ENCODE measurements at regions not wholly inside any gene's neighbourhood (a gene's known extent, or its start where the extent isn't known, plus 50 kb on each side); places are given as distances from the start of the nearest gene placed in this dataset.

DNA sequence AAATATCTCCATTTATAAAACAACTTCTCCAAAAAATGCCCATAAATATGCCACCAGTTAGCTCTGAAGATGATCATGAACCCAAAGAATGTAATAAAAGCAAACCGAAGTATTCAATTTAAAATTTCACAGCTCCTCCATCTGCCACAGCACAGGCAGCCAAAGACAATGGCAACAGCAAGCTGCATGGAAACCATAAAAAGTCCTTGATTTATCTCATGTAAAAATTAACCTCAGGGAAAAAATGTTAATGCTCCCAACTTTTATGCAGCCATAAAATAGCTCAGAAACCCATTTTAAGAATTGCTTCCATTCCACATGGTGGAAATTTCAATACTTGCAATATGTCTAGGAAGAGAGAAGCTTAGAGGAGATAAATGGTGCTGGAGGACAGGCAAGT, 132.3 kb upstream of the ARHGEF9 start:
- no peak overlapping the region for H3K27ac Mint-ChIP-seq (ENCODE audit: unreplicated experiment)
- no peak for TF ChIP-seq CTCF (IDR thresholded peaks at IDR 0.05; ENCODE audit: unreplicated experiment)
- H3K4me1 Mint-ChIP-seq (ENCODE audit: unreplicated experiment): no peaks in the 10 kb centered on the region
- H3K27me3 Mint-ChIP-seq (ENCODE audit: unreplicated experiment): peaks cover 1% of the 10 kb centered on the region
- H3K9me3 Mint-ChIP-seq (ENCODE audit: unreplicated experiment): peaks cover 7% of the 10 kb centered on the region
- H3K36me3 Mint-ChIP-seq (ENCODE audit: low read depth, unreplicated experiment): peaks cover 4% of the 10 kb centered on the region
- DNase-seq (ENCODE audit: low spot score): no peak
- no peak overlapping the region for H3K4me3 Mint-ChIP-seq (ENCODE audit: unreplicated experiment)

- no peak overlapping the region for H3K4me3 Mint-ChIP-seq (ENCODE audit: unreplicated experiment)
- H3K9me3 Mint-ChIP-seq (ENCODE audit: unreplicated experiment): peaks cover 7% of the 10 kb centered on the region
- no peak overlapping the region for H3K27ac Mint-ChIP-seq (ENCODE audit: unreplicated experiment)
- DNase-seq (ENCODE audit: low spot score): no peak
- no peaks in the 10 kb centered on the region for H3K4me1 Mint-ChIP-seq (ENCODE audit: unreplicated experiment)
- no peak for TF ChIP-seq CTCF (IDR thresholded peaks at IDR 0.05; ENCODE audit: unreplicated experiment)
- H3K27me3 Mint-ChIP-seq (ENCODE audit: unreplicated experiment): peaks cover 1% of the 10 kb centered on the region
- H3K36me3 Mint-ChIP-seq (ENCODE audit: low read depth, unreplicated experiment): peaks cover 4% of the 10 kb centered on the region
Measured at GRCh38 chrX:63913719-63914118, 128.7 kb upstream of the ARHGEF9 start.

GRCh38 chrX:63889001-63889400, 104.0 kb upstream of the ARHGEF9 start:
- Mint-ChIP-seq H3K36me3 (ENCODE audit: low read depth, unreplicated experiment) (peaks cover 4% of the 10 kb centered on the region), H3K27me3 (ENCODE audit: unreplicated experiment) (peaks cover 8% of the 10 kb centered on the region), H3K4me1 (ENCODE audit: unreplicated experiment) (no peaks in the 10 kb centered on the region), H3K27ac (ENCODE audit: unreplicated experiment) (no peak overlapping the region), H3K4me3 (ENCODE audit: unreplicated experiment) (no peak overlapping the region), H3K9me3 (ENCODE audit: unreplicated experiment) (peaks cover 6% of the 10 kb centered on the region)
- no peak for DNase-seq (ENCODE audit: low spot score)
- TF ChIP-seq CTCF (IDR thresholded peaks at IDR 0.05; ENCODE audit: unreplicated experiment): no peak

DNA sequence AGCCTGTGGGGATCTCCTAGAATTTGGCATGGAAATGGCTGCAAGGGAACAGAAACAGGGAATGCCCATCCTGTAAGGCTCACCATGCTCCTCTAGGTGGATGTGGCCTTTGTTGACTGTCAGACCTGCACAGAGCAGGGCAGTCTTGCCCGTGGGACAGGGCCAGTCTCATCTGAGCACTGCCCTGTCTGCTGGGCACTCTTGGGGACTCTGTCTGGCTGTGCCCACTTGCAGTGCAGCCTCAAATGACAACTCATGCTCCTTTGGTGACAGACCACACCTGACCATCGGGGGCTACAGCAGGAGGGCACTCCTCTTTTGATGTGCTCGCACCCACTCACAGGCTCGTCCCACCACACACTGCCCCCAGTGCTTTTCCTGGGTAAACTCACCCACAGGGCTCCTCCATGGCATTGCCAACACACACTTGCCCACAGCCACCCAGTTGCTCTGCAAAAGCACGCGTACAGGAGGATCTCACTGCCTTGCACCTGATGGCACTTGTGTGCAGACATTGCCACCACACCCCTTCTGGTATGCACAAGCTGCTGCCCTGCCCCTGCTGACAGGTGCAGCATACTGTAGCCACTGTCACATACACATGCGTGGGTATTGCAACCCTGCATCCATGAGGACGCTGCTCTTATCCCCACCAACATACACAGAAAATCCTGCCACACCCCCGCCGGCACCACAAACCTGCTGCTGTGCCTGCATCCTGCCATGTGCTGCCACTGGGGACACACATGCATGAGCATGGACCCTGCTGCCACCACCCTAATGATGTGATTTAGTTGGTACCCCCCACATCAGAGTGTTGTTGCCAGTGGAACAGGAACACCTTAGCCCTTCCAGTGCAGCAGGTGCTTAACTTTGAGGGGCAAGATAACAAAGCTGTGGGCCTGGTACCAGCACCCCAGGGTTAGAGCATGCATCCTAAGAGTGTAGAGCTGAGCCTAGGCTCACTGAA, 100.1 kb upstream of the ARHGEF9 start:
- Mint-ChIP-seq H3K36me3 (ENCODE audit: low read depth, unreplicated experiment) (no peaks in the 10 kb centered on the region), H3K4me3 (ENCODE audit: unreplicated experiment) (no peak overlapping the region), H3K9me3 (ENCODE audit: unreplicated experiment) (no peaks in the 10 kb centered on the region), H3K27me3 (ENCODE audit: unreplicated experiment) (peaks cover 5% of the 10 kb centered on the region), H3K4me1 (ENCODE audit: unreplicated experiment) (no peaks in the 10 kb centered on the region), H3K27ac (ENCODE audit: unreplicated experiment) (no peak overlapping the region)
- DNase-seq (ENCODE audit: low spot score): no peak
- no peak for TF ChIP-seq CTCF (IDR thresholded peaks at IDR 0.05; ENCODE audit: unreplicated experiment)

DNA sequence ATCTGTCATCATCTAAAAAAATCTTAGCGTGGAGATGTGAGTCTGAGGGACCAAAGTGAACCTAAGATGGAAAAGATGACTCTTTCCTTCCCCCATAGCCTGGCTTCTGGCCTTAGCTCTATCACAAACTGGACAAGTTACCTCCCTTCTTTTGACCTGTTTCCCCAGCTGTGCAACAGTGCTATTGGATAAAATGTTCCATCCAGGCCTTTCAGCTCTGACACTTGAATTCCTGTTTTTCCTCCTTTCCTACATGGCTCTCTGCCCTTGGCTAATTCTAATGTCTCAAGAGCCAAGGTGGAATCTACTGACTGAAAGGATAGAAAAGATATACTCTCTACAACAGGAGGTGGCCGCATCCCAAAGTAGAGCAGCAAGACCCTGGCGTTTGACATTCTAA, 84.5 kb upstream of the ARHGEF9 start:
- H3K36me3 Mint-ChIP-seq (ENCODE audit: low read depth, unreplicated experiment): no peaks in the 10 kb centered on the region
- no peaks in the 10 kb centered on the region for H3K9me3 Mint-ChIP-seq (ENCODE audit: unreplicated experiment)
- no peak overlapping the region for H3K4me3 Mint-ChIP-seq (ENCODE audit: unreplicated experiment)
- no peaks in the 10 kb centered on the region for H3K4me1 Mint-ChIP-seq (ENCODE audit: unreplicated experiment)
- no peak for DNase-seq (ENCODE audit: low spot score)
- no peaks in the 10 kb centered on the region for H3K27me3 Mint-ChIP-seq (ENCODE audit: unreplicated experiment)
- no peak overlapping the region for H3K27ac Mint-ChIP-seq (ENCODE audit: unreplicated experiment)
- TF ChIP-seq CTCF (IDR thresholded peaks at IDR 0.05; ENCODE audit: unreplicated experiment): no peak
